ENCODE measurements at regions not wholly inside any gene's neighbourhood (a gene's known extent, or its start where the extent isn't known, plus 50 kb on each side); places are given as distances from the start of the nearest gene placed in this dataset.

- ATAC-seq (no peak), DNase-seq (no peak)
- no peaks in the 10 kb centered on the region for H3K36me3 ChIP-seq
- intact Hi-C loops (cut with DNase I) = no loop called here
- WGBS, 2 donors = 54 to 64% methylated on average over 7 of the region's 7 CpGs
- H3K4me1 ChIP-seq = no peaks in the 10 kb centered on the region
- H3K9me3 ChIP-seq = peaks cover 0 to 9% (median 0%) of the 10 kb centered on the region in 11 donors
- H3K27me3 ChIP-seq = peaks cover 0 to 39% (median 30%) of the 10 kb centered on the region in 7 donors
- TF ChIP-seq, protein P1, sequence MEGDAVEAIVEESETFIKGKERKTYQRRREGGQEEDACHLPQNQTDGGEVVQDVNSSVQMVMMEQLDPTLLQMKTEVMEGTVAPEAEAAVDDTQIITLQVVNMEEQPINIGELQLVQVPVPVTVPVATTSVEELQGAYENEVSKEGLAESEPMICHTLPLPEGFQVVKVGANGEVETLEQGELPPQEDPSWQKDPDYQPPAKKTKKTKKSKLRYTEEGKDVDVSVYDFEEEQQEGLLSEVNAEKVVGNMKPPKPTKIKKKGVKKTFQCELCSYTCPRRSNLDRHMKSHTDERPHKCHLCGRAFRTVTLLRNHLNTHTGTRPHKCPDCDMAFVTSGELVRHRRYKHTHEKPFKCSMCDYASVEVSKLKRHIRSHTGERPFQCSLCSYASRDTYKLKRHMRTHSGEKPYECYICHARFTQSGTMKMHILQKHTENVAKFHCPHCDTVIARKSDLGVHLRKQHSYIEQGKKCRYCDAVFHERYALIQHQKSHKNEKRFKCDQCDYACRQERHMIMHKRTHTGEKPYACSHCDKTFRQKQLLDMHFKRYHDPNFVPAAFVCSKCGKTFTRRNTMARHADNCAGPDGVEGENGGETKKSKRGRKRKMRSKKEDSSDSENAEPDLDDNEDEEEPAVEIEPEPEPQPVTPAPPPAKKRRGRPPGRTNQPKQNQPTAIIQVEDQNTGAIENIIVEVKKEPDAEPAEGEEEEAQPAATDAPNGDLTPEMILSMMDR (IDR thresholded peaks at IDR 0.05) = no peak
- no peak overlapping the region for H3K27ac ChIP-seq
- no peak overlapping the region for H3K4me3 ChIP-seq
These were observed 141.7 kb downstream of the MRM1 start for GRCh38 chr17:36743130-36743529.

GRCh38 chr17:36746381-36747053 lies 145.1 kb downstream of the MRM1 start:
- TF ChIP-seq, protein P1 (IDR thresholded peaks at IDR 0.05) = no peak
- ATAC-seq (no peak), DNase-seq (no peak)
- Histone ChIP-seq H3K27me3 (peaks cover 0 to 37% (median 30%) of the 10 kb centered on the region in 7 donors), H3K9me3 (peaks cover 0 to 9% (median 0%) of the 10 kb centered on the region in 11 donors), H3K36me3 (no peaks in the 10 kb centered on the region), H3K4me3 (no peak overlapping the region), H3K4me1 (no peaks in the 10 kb centered on the region), H3K27ac (no peak overlapping the region)
- intact Hi-C loops (cut with DNase I) = no loop called here
- 86 to 88% methylated on average over 18 of the region's 18 CpGs for WGBS, 2 donors

DNA sequence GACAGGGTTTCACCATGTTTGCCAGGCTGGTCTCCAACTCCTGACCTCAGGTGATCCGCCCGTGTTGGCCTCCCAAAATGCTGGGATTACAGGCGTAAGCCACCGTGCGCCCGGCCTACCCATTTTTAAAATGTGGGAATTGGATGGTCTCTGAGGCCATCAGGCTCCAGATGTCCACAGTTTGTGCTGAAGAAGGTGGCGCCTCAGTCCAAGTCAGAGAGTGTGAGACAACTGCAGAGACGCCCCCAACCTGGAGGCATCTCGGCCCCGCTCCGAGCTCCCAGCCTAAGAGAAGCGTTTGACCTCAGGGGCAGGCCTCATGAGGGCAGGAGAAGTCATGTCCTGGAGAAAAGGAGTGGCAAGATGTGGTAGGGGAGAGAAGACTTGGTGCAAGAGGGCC lies 146.5 kb downstream of the MRM1 start:
- ATAC-seq = no peak
- intact Hi-C loops (cut with DNase I) = no loop called here
- H3K27me3 ChIP-seq = peaks cover 5 to 42% (median 33%) of the 10 kb centered on the region in 7 donors
- no peaks in the 10 kb centered on the region for H3K36me3 ChIP-seq
- H3K4me3 ChIP-seq = no peak overlapping the region
- no peak overlapping the region for H3K27ac ChIP-seq
- H3K9me3 ChIP-seq = peaks cover 0 to 9% (median 0%) of the 10 kb centered on the region in 11 donors
- no peaks in the 10 kb centered on the region for H3K4me1 ChIP-seq
- WGBS, 2 donors = 89 to 91% methylated on average over 12 of the region's 12 CpGs
- TF ChIP-seq, protein P1 (IDR thresholded peaks at IDR 0.05) = no peak
- no peak for DNase-seq

- H3K27me3 ChIP-seq = peaks cover 5 to 43% (median 33%) of the 10 kb centered on the region in 7 donors
- WGBS, 2 donors = 60 to 72% methylated on average over 10 of the region's 10 CpGs
These were observed 146.9 kb downstream of the MRM1 start for GRCh38 chr17:36748272-36748671.

More at GRCh38 chr17:36748272-36748671, 146.9 kb downstream of the MRM1 start:
- Histone ChIP-seq H3K9me3 (peaks cover 0 to 9% (median 0%) of the 10 kb centered on the region in 11 donors), H3K27ac (no peak overlapping the region), H3K4me3 (no peak overlapping the region), H3K4me1 (no peaks in the 10 kb centered on the region), H3K36me3 (no peaks in the 10 kb centered on the region)
- TF ChIP-seq, protein P1 (IDR thresholded peaks at IDR 0.05) = no peak
- intact Hi-C loops (cut with DNase I) = no loop called here
- DNase-seq (no peak), ATAC-seq (no peak)
